GM12878 (cell line): ENCODE measurements at regions not wholly inside any gene's neighbourhood (a gene's known extent, or its start where the extent isn't known, plus 50 kb on each side); places are given as distances from the start of the nearest gene placed in this dataset.

ENCODE experiments used
- ATAC-seq: fragments of 200-7000 bp; cut with Tn5 transposase; 3 replicates; pipeline ENCODE4 v1.9.1; 2020; ENCODE audit warnings: mild to moderate bottlenecking, moderate library complexity
- BruUV-seq: library from RNA; stranded (reverse); fragments of 400-500 nt; replicated peaks from 2 replicates; lab custom pipeline; 2021; lab: Mats Ljungman, UMichigan
- CTCF ChIA-PET: fragments of 300-600 bp; sonication (Branson Sonifier 250); formaldehyde crosslinking; extraction: SDS; loops from one replicate; lab custom pipeline; 2021; ENCODE audit warnings: inconsistent platforms; lab: Yijun Ruan, JAX
- POLR2A ChIA-PET: fragments of 350-600 bp; formaldehyde crosslinking; extraction: SDS; loops from one replicate; lab custom pipeline; 2021; ENCODE audit warnings: inconsistent platforms; lab: Charles Lee
- RAD21 ChIA-PET: fragments of 300-600 bp; sonication (Branson Sonifier 250); formaldehyde crosslinking; loops from one replicate; lab custom pipeline; 2023; ENCODE audit warnings: antibody characterized with exemption; ENCODE audit not compliant: unreplicated experiment; lab: Charles Lee
- SMC1A ChIA-PET: fragments of 300-600 bp; sonication (Branson Sonifier 250); formaldehyde crosslinking; loops from one replicate; lab custom pipeline; 2023; ENCODE audit not compliant: unreplicated experiment, uncharacterized antibody; lab: Charles Lee
- DNase-seq: peaks from one replicate; pipeline ENCODE4 v3.0.0-alpha.2; 2011; ENCODE audit warnings: low read depth, low spot score
- FAIRE-seq: peaks from 3 replicates; lab custom pipeline; 2011; peaks lifted over from hg19 to GRCh38; lab: Jason Lieb, UNC
- H2AFZ ChIP-seq: 2 replicates; pipeline ENCODE4 v1.6.0; 2011; ENCODE audit warnings: low read depth, low read length, control low read depth; ENCODE audit not compliant: control insufficient read depth
- H3K27ac ChIP-seq: 2 replicates; pipeline ENCODE4 v1.5.1; 2011; ENCODE audit warnings: control low read depth; ENCODE audit not compliant: control insufficient read depth, insufficient read depth
- H3K27me3 ChIP-seq, 2 experiments: replicated peaks in 1 of 2; 2 replicates each; pipeline versions ENCODE4 v1.6.0 to v1.6.1; 2011; ENCODE audit warnings: low read length in 1 of 2; ENCODE audit not compliant: control insufficient read depth in 2 of 2, insufficient read depth in 2 of 2
- H3K36me3 ChIP-seq, 2 experiments: 2 replicates each; pipeline ENCODE4 v1.5.1; 2011; ENCODE audit warnings: low read length in 1 of 2; ENCODE audit not compliant: control insufficient read depth in 2 of 2, insufficient read depth in 2 of 2
- H3K4me1 ChIP-seq: 2 replicates; pipeline ENCODE4 v1.6.1; 2011; ENCODE audit warnings: mild to moderate bottlenecking, low read length, moderate library complexity, mixed read lengths; ENCODE audit not compliant: control insufficient read depth, insufficient read depth
- H3K4me2 ChIP-seq: 2 replicates; pipeline ENCODE4 v1.6.0; 2011; ENCODE audit warnings: control low read depth; ENCODE audit not compliant: control insufficient read depth, insufficient read depth
- H3K4me3 ChIP-seq: fragments of 200-600 bp; sonication (generic); 2 replicates; pipeline ENCODE4 v1.5.1; 2016
- H3K79me2 ChIP-seq: 2 replicates; pipeline ENCODE4 v1.6.0; 2011; ENCODE audit warnings: low read length; ENCODE audit not compliant: control insufficient read depth, insufficient read depth
- H3K9ac ChIP-seq: 2 replicates; pipeline ENCODE4 v1.8.0; 2011; ENCODE audit warnings: low read length, control low read depth, mixed read lengths; ENCODE audit not compliant: control insufficient read depth, insufficient read depth
- H3K9me3 ChIP-seq: replicated peaks from 3 replicates; pipeline ENCODE4 v1.5.1; 2011; ENCODE audit warnings: mild to moderate bottlenecking, low read length; ENCODE audit not compliant: control insufficient read depth, insufficient read depth
- H4K20me1 ChIP-seq: 2 replicates; pipeline ENCODE4 v1.6.0; 2011; ENCODE audit not compliant: control insufficient read depth, insufficient read depth
- ASH2L ChIP-seq: fragments of 300-600, 200-600 bp; sonication (generic); IDR thresholded peaks from 2 replicates; pipeline ENCODE4 v1.6.1; 2017; ENCODE audit warnings: low read depth, mild to moderate bottlenecking, borderline replicate concordance
- BACH1 ChIP-seq: fragments of 450-650 bp; IDR thresholded peaks from 2 replicates; pipeline ENCODE4 v1.6.1; 2017; ENCODE audit warnings: mild to moderate bottlenecking, borderline replicate concordance
- CBX5 ChIP-seq: sonication (generic); IDR thresholded peaks from 2 replicates; pipeline ENCODE4 v1.6.1; 2016; ENCODE audit warnings: low read depth, moderate library complexity, mild to moderate bottlenecking, inconsistent platforms
- CREB1 ChIP-seq: IDR thresholded peaks from 2 replicates; pipeline ENCODE4 v1.6.1; 2012; ENCODE audit warnings: low read depth, mild to moderate bottlenecking, inconsistent platforms
- EP300 ChIP-seq, 2 experiments: fragments of 150-350 bp in 1 of 2; IDR thresholded peaks; 2 replicates each; pipeline ENCODE4 v1.6.1; 2011 to 2012; ENCODE audit warnings: low read depth in 2 of 2, low read length in 2 of 2, borderline replicate concordance in 1 of 2, improper control_type of control experiment in 1 of 2, inconsistent platforms in 1 of 2; ENCODE audit not compliant: control insufficient read depth in 1 of 2
- EZH2 ChIP-seq: IDR thresholded peaks from 2 replicates; pipeline ENCODE4 v1.6.1; 2012; ENCODE audit warnings: low read depth, mild to moderate bottlenecking, control low read depth, inconsistent platforms, low read length, borderline replicate concordance; ENCODE audit not compliant: control insufficient read depth
- HCFC1 ChIP-seq: fragments of 150-350 bp; IDR thresholded peaks from 2 replicates; pipeline ENCODE4 v1.6.1; 2014; ENCODE audit warnings: low read length
- HDAC2 ChIP-seq: fragments of 200-600 bp; sonication (generic); IDR thresholded peaks from 2 replicates; pipeline ENCODE4 v1.6.1; 2017
- KLF5 ChIP-seq: fragments of 450-650 bp; IDR thresholded peaks from 2 replicates; pipeline ENCODE4 v1.6.1; 2014; ENCODE audit warnings: mild to moderate bottlenecking; ENCODE audit not compliant: partially characterized antibody
- MTA3 ChIP-seq: IDR thresholded peaks from 2 replicates; pipeline ENCODE4 v1.6.1; 2012; ENCODE audit warnings: low read length, inconsistent platforms, borderline replicate concordance
- PML ChIP-seq: IDR thresholded peaks from 2 replicates; pipeline ENCODE4 v1.6.1; 2012; ENCODE audit warnings: low read length, inconsistent platforms
- RAD51 ChIP-seq: fragments of 450-650 bp; IDR thresholded peaks from 2 replicates; pipeline ENCODE4 v1.6.1; 2016; ENCODE audit warnings: moderate library complexity, mild to moderate bottlenecking, inconsistent platforms
- RELA ChIP-seq: fragments of 450-650 bp; IDR thresholded peaks from 2 replicates; pipeline ENCODE4 v1.8.0; 2014; ENCODE audit warnings: borderline replicate concordance; ENCODE audit not compliant: partially characterized antibody
- ZZZ3 ChIP-seq: IDR thresholded peaks from 2 replicates; pipeline ENCODE4 v1.6.1; 2011; ENCODE audit warnings: low read depth; ENCODE audit not compliant: control insufficient read depth, insufficient read length
- WGBS: methylation state at CpG from one replicate; pipeline ENCODE4 v1.1.6; 2016; ENCODE audit warnings: low lambda C conversion rate; ENCODE audit not compliant: insufficient replicate concordance, insufficient coverage; ENCODE audit errors: missing lambda C conversion rate; 5-methylcytosine and 5-hydroxymethylcytosine counted together
- in situ Hi-C: fragments of 300-500 bp; cut with MboI; formaldehyde crosslinking; loops from 9 replicates; pipeline ENCODE4 v1.14.3; 2018; ENCODE audit warnings: mixed read lengths
- intact Hi-C: fragments of 100-400 bp; cut with micrococcal nuclease; formaldehyde crosslinking; loops from one replicate; pipeline ENCODE4 v1.14.2; 2022; ENCODE audit not compliant: unreplicated experiment
- TF ChIP-seq, protein P1 (sequence below): fragments of 450-650 bp; IDR thresholded peaks from 2 replicates; pipeline ENCODE4 v1.6.1; 2017; ENCODE audit warnings: antibody characterized with exemption, mild to moderate bottlenecking, moderate library complexity
- TF ChIP-seq, protein P2 (sequence below): fragments of 450-650 bp; IDR thresholded peaks from 2 replicates; pipeline ENCODE4 v1.6.1; 2017; ENCODE audit warnings: mild to moderate bottlenecking, low read depth, inconsistent platforms; ENCODE audit not compliant: poor library complexity, severe bottlenecking

DNA sequence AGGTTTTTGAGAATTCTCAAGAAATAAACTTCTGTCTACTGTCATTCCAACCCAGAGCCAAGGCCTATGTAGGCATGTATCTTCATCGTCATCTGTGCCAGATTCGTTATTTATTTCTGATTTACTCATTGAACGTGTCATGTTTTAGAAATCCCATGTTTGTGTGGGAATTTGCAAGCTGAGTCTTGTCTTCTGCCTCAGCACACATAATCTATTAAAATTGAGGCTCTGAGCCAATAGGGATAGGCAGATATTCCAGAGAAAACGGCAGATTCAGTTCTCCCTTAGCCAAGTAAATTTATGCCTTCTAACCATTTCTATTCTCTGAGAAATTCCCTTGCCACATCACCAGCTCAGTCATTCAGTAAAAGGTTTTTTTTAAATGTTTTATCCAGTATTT is 444.6 kb downstream of the REEP3 start:
- H3K9me3 ChIP-seq = no peaks in the 10 kb centered on the region
- ATAC-seq = no peak
- DNase-seq = no peak
- no TSS peak for BruUV-seq
- H3K9ac ChIP-seq = no peak overlapping the region
- TF ChIP-seq HDAC2 (no peak), EZH2 (no peak), MTA3 (no peak), KLF5 (no peak), RAD51 (no peak), ZZZ3 (no peak), RELA (no peak), BACH1 (no peak), CBX5 (no peak), CREB1 (no peak), EP300 (IDR thresholded peaks at IDR 0.05; ENCODE audit: borderline replicate concordance in 1 of 2, control insufficient read depth in 1 of 2, low read depth in 2 of 2, low read length in 2 of 2) (no peak), ASH2L (no peak), PML (no peak), HCFC1 (no peak)
- TF ChIP-seq, protein P1, sequence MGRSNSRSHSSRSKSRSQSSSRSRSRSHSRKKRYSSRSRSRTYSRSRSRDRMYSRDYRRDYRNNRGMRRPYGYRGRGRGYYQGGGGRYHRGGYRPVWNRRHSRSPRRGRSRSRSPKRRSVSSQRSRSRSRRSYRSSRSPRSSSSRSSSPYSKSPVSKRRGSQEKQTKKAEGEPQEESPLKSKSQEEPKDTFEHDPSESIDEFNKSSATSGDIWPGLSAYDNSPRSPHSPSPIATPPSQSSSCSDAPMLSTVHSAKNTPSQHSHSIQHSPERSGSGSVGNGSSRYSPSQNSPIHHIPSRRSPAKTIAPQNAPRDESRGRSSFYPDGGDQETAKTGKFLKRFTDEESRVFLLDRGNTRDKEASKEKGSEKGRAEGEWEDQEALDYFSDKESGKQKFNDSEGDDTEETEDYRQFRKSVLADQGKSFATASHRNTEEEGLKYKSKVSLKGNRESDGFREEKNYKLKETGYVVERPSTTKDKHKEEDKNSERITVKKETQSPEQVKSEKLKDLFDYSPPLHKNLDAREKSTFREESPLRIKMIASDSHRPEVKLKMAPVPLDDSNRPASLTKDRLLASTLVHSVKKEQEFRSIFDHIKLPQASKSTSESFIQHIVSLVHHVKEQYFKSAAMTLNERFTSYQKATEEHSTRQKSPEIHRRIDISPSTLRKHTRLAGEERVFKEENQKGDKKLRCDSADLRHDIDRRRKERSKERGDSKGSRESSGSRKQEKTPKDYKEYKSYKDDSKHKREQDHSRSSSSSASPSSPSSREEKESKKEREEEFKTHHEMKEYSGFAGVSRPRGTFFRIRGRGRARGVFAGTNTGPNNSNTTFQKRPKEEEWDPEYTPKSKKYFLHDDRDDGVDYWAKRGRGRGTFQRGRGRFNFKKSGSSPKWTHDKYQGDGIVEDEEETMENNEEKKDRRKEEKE = no peak
- TF ChIP-seq, protein P2, sequence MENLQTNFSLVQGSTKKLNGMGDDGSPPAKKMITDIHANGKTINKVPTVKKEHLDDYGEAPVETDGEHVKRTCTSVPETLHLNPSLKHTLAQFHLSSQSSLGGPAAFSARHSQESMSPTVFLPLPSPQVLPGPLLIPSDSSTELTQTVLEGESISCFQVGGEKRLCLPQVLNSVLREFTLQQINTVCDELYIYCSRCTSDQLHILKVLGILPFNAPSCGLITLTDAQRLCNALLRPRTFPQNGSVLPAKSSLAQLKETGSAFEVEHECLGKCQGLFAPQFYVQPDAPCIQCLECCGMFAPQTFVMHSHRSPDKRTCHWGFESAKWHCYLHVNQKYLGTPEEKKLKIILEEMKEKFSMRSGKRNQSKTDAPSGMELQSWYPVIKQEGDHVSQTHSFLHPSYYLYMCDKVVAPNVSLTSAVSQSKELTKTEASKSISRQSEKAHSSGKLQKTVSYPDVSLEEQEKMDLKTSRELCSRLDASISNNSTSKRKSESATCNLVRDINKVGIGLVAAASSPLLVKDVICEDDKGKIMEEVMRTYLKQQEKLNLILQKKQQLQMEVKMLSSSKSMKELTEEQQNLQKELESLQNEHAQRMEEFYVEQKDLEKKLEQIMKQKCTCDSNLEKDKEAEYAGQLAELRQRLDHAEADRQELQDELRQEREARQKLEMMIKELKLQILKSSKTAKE = no peak
- H3K79me2 ChIP-seq = no peaks in the 10 kb centered on the region
- WGBS = 4% methylated on average over 4 of the region's 4 CpGs
- ChIA-PET CTCF (interaction anchor here (2.0 to 3.4 kb wide), 2 partner anchors 9 to 12 kb away, joined by 9 to 15 read pairs; no protein-coding TSS in a partner anchor), SMC1A (interaction anchor here (2.1 kb wide), 1 partner anchor 11 kb away, joined by 4 read pairs; no protein-coding TSS in a partner anchor), POLR2A (no interaction called here), RAD21 (no interaction called here)
- intact Hi-C loops = no loop called here
- in situ Hi-C loops = no loop called here
- H4K20me1 ChIP-seq = no peaks in the 10 kb centered on the region
- no peak overlapping the region for H3K27ac ChIP-seq
- H3K4me3 ChIP-seq = no peak overlapping the region
- no peak overlapping the region for H2AFZ ChIP-seq
- H3K27me3 ChIP-seq = no peaks in the 10 kb centered on the region
- no peaks in the 10 kb centered on the region for H3K4me1 ChIP-seq
- no peak for FAIRE-seq
- H3K4me2 ChIP-seq = no peak overlapping the region
- H3K36me3 ChIP-seq = no peaks in the 10 kb centered on the region
